Nephron (organoid): ENCODE measurements at regions not wholly inside any gene's neighbourhood (a gene's known extent, or its start where the extent isn't known, plus 50 kb on each side); places are given as distances from the start of the nearest gene placed in this dataset.

Source experiments
- H3K27ac Mint-ChIP-seq, 3 experiments: 2 replicates each; pipeline ENCODE4 v1.8.0; 2020; ENCODE audit warnings: mixed read lengths in 3 of 3, mild to moderate bottlenecking in 2 of 3, moderate library complexity in 1 of 3
- H3K27me3 Mint-ChIP-seq: 2 replicates; pipeline ENCODE4 v1.8.0; 2021; ENCODE audit warnings: low read depth, mild to moderate bottlenecking, moderate library complexity, mixed read lengths
- H3K36me3 Mint-ChIP-seq: 2 replicates; pipeline ENCODE4 v1.8.0; 2020; ENCODE audit warnings: low read depth, mixed read lengths
- H3K4me1 Mint-ChIP-seq: 2 replicates; pipeline ENCODE4 v1.8.0; 2020; ENCODE audit warnings: mixed read lengths
- H3K4me3 Mint-ChIP-seq, 3 experiments: 2 replicates each; pipeline ENCODE4 v1.8.0; 2020; ENCODE audit warnings: mild to moderate bottlenecking in 3 of 3, mixed read lengths in 3 of 3, moderate library complexity in 2 of 3
- H3K9me3 Mint-ChIP-seq: 2 replicates; pipeline ENCODE4 v1.8.0; 2020; ENCODE audit warnings: mixed read lengths
- TF ChIP-seq, protein P1 (sequence below), 3 experiments: fragments of 200-600 bp; sonication (generic); IDR thresholded peaks; one replicate each; pipeline ENCODE4 v1.5.0; 2021; ENCODE audit warnings: antibody characterized with exemption in 3 of 3; ENCODE audit not compliant: unreplicated experiment in 3 of 3

DNA sequence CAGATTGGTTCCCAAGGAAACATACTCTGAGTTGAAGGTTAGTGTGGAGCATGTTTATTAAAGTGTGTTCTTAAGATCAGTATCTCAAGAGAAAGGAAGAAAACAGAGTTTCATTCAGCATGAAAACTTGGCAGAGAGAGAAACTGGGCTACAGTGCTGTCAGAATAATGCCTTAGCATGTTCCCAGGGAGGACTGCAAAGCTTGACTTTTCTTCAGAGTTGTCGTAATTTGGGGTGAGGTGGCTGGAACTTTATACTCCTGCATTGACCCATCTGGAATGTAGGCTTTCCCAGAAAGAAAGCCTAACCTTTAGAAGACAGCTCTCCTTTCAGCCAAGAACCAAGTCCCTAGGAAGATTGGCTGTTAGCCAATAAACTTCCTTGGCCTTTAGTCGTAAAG is 190.8 kb upstream of the CNTN5 start:
- Mint-ChIP-seq H3K4me1 (no peaks in the 10 kb centered on the region), H3K27ac (no peak overlapping the region), H3K36me3 (no peaks in the 10 kb centered on the region), H3K4me3 (no peak overlapping the region), H3K27me3 (no peaks in the 10 kb centered on the region), H3K9me3 (no peaks in the 10 kb centered on the region)
- TF ChIP-seq, protein P1, sequence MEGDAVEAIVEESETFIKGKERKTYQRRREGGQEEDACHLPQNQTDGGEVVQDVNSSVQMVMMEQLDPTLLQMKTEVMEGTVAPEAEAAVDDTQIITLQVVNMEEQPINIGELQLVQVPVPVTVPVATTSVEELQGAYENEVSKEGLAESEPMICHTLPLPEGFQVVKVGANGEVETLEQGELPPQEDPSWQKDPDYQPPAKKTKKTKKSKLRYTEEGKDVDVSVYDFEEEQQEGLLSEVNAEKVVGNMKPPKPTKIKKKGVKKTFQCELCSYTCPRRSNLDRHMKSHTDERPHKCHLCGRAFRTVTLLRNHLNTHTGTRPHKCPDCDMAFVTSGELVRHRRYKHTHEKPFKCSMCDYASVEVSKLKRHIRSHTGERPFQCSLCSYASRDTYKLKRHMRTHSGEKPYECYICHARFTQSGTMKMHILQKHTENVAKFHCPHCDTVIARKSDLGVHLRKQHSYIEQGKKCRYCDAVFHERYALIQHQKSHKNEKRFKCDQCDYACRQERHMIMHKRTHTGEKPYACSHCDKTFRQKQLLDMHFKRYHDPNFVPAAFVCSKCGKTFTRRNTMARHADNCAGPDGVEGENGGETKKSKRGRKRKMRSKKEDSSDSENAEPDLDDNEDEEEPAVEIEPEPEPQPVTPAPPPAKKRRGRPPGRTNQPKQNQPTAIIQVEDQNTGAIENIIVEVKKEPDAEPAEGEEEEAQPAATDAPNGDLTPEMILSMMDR (IDR thresholded peaks at IDR 0.05; ENCODE audit: unreplicated experiment in 3 of 3): no peak

DNA sequence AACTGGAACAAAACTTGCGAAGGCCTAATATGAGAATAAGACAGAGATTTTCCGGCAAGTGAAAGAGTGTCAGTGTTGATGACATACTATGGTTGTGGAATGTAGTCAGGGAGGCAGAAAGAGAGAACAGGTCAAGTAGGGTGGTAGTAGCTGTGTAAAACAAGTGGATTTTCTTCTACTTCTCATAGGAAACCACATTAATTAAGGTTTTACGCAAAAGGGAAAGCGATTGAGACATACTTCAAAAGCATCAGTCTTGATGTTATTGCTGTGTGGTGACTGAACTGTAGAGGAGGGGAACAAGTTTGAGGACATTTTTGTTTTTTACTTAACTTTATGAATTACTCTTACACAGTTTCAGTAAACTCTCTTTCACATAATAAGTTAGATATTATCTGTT is 186.0 kb upstream of the CNTN5 start:
- Mint-ChIP-seq H3K4me3 (no peak overlapping the region), H3K9me3 (peaks cover 3% of the 10 kb centered on the region), H3K27ac (no peak overlapping the region), H3K36me3 (no peaks in the 10 kb centered on the region), H3K27me3 (no peaks in the 10 kb centered on the region), H3K4me1 (no peaks in the 10 kb centered on the region)
- TF ChIP-seq, protein P1 (IDR thresholded peaks at IDR 0.05; ENCODE audit: unreplicated experiment in 3 of 3): no peak

DNA sequence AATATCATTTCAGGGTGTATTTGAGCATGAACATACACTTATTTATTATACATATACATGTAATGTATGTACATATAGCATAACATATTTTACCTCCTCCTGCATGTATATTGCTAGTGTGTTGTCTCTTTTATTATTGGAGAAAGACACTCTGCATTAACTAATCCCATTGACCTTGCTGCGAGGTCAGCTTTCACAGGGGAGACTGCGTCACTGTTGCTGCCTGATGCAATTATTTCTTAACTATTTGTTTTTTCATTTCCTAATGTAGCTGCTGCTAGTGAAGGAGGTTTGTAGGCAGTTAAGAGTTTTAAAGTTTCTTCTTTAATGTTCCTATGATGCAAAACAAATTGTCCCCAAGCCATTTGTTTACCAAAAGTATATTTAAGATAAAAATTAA is 185.4 kb upstream of the CNTN5 start:
- H3K36me3 Mint-ChIP-seq: no peaks in the 10 kb centered on the region
- peaks cover 7% of the 10 kb centered on the region for H3K9me3 Mint-ChIP-seq
- H3K4me3 Mint-ChIP-seq: no peak overlapping the region
- no peaks in the 10 kb centered on the region for H3K4me1 Mint-ChIP-seq
- TF ChIP-seq, protein P1 (IDR thresholded peaks at IDR 0.05; ENCODE audit: unreplicated experiment in 3 of 3): no peak
- H3K27me3 Mint-ChIP-seq: no peaks in the 10 kb centered on the region
- H3K27ac Mint-ChIP-seq: no peak overlapping the region

DNA sequence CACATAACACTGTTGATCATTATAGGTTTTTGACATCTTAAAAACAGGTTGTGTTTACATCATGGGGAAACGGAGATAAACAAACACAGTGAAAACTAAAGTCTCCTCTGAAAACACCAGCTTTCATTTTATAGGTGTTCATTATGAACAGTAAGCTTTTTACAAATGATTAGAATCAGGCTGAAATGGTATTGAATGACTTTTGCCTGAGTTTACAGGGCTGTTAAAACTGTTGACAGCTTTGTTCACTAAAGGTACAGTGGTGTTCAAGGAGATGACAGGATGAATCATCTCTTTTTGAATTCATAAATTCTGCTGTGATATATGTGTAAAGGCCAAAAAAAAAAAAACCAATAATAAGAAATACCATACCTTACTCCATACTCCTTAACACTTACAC is 184.6 kb upstream of the CNTN5 start:
- Mint-ChIP-seq H3K4me1 (no peaks in the 10 kb centered on the region), H3K36me3 (no peaks in the 10 kb centered on the region), H3K4me3 (no peak overlapping the region), H3K9me3 (peaks cover 7% of the 10 kb centered on the region), H3K27me3 (no peaks in the 10 kb centered on the region), H3K27ac (no peak overlapping the region)
- TF ChIP-seq, protein P1 (IDR thresholded peaks at IDR 0.05; ENCODE audit: unreplicated experiment in 3 of 3): no peak

DNA sequence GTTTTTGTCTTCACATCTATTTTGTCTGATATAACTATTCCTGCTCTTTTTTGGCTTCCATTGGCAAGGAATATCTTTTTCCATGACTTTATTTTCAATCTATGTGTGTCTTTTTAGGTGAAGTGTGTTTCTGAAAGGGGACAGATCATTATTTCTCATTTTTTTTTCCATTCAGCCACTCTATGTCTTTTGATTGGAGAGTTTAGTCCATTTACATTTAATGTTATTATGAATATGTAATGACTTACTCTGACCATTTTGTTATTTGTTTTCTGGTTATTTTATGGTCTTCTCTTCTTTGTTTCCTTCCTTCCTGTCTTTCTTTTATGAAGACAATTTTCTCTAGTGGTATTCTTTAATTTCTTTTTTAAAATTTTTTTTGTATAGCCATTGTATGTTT is 178.6 kb upstream of the CNTN5 start:
- peaks cover 30% of the 10 kb centered on the region for H3K9me3 Mint-ChIP-seq
- TF ChIP-seq, protein P1 (IDR thresholded peaks at IDR 0.05; ENCODE audit: unreplicated experiment in 3 of 3): no peak
- H3K36me3 Mint-ChIP-seq: no peaks in the 10 kb centered on the region
- no peaks in the 10 kb centered on the region for H3K4me1 Mint-ChIP-seq
- no peak overlapping the region for H3K27ac Mint-ChIP-seq
- H3K27me3 Mint-ChIP-seq: no peaks in the 10 kb centered on the region
- no peak overlapping the region for H3K4me3 Mint-ChIP-seq

DNA sequence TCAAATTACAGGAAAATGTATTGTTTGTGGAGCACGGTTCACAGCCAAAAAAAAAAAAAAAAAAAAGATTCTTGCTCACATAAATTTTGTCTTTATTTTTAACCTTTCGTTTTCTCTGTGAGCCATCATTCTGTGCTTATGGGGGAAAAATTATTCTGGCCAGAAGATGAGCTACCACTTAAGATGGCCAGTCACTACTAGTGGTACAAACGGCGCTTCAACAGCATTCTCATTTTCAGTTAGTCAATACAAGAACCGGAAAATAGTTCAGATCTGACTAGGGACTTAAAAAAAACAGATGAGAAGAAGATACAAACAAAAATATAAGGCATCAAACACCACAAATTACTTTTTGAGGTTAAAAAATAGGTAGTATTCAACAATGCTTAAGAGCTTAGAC is 158.6 kb upstream of the CNTN5 start:
- H3K9me3 Mint-ChIP-seq: peaks cover 3% of the 10 kb centered on the region
- no peaks in the 10 kb centered on the region for H3K27me3 Mint-ChIP-seq
- H3K4me1 Mint-ChIP-seq: no peaks in the 10 kb centered on the region
- TF ChIP-seq, protein P1 (IDR thresholded peaks at IDR 0.05; ENCODE audit: unreplicated experiment in 3 of 3): no peak
- no peak overlapping the region for H3K4me3 Mint-ChIP-seq
- no peaks in the 10 kb centered on the region for H3K36me3 Mint-ChIP-seq
- H3K27ac Mint-ChIP-seq: no peak overlapping the region
